HG02678 (cell line): ENCODE measurements at regions not wholly inside any gene's neighbourhood (a gene's known extent, or its start where the extent isn't known, plus 50 kb on each side); places are given as distances from the start of the nearest gene placed in this dataset.
"Not testable (repeated sequence)": the region's sequence is repeated elsewhere in the genome, so short reads cannot be mapped to it uniquely, and the experiment has no call there.

Experiments
- ATAC-seq: cut with Tn5 transposase; IDR thresholded peaks from one replicate; pipeline ENCODE4 v1.9.1; 2021; ENCODE audit warnings: mild to moderate bottlenecking, moderate library complexity; ENCODE audit not compliant: unreplicated experiment

GRCh38 chr3:139113231-139113992 is 68.7 kb upstream of the PRR23C start:
- no peak for ATAC-seq

GRCh38 chr3:139113993-139114375 is 69.3 kb upstream of the PRR23C start:
- ATAC-seq, result no peak

DNA sequence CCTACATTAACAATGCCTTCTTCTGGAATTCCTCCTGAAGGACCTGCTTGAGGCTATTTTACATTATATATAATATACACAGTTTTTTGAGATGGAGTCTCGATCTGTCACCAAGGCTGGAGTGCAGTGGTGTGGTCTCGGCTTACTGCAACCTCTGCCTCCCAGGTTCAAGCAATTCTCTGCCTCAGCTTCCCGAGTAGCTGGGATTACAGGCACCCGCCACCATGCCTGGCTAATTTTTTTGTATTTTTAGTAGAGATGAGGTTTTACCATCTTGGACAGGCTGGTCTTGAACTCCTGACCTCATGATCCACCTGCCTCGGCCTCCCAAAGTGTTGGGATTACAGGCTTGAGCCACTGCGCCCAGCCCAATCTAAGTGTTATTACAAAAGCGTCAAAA is 71.9 kb upstream of the PRR23C start:
- not testable (repeated sequence) for ATAC-seq

- no peak for ATAC-seq
These were observed 72.5 kb upstream of the PRR23C start for GRCh38 chr3:139117136-139117675.

- ATAC-seq, result no peak
These were observed 73.4 kb upstream of the PRR23C start for GRCh38 chr3:139117883-139118760.

- no peak for ATAC-seq
These were observed 74.1 kb upstream of the PRR23C start for GRCh38 chr3:139118835-139119234.

DNA sequence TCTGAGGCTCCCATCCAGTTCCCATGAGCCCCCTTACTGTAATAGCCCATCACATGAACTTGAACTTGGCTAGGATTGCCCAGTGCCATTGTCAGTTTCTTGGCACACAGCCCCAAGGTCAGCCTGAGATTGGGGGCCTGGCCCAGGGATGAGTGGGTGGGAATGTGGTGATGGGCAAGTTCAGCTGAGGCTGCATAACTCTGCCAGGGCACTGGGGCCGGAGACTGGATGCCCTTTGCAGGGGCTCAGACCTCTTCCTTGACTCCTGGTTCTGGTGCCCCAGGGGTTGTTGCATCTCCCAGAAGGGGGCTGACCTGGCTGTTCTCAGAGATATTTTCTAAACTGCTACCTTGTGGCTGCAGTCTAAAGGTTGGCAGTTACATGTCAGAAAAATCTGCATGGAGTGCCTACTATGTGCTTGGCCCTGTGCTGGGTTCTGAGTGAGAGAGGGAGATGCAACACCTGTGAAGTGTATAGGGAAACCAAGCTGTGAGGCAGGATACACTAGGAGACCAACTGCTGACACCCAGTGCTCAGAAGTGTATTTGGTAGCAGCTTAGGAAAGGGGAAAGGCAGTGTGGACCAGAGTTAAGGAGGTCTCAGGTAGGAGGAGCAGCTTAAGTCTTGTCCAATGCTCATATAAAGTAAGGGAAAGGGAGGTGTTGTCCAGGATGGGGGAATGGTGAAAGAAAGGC is 74.8 kb upstream of the PRR23C start:
- no peak for ATAC-seq

GRCh38 chr3:139120086-139121056 is 75.7 kb upstream of the PRR23C start:
- no peak for ATAC-seq

- no peak for ATAC-seq
These were observed 77.0 kb upstream of the PRR23C start for GRCh38 chr3:139121513-139122220.

GRCh38 chr3:139122221-139122581 is 77.5 kb upstream of the PRR23C start:
- no peak for ATAC-seq

GRCh38 chr3:139122612-139123011 is 77.9 kb upstream of the PRR23C start:
- no peak for ATAC-seq

DNA sequence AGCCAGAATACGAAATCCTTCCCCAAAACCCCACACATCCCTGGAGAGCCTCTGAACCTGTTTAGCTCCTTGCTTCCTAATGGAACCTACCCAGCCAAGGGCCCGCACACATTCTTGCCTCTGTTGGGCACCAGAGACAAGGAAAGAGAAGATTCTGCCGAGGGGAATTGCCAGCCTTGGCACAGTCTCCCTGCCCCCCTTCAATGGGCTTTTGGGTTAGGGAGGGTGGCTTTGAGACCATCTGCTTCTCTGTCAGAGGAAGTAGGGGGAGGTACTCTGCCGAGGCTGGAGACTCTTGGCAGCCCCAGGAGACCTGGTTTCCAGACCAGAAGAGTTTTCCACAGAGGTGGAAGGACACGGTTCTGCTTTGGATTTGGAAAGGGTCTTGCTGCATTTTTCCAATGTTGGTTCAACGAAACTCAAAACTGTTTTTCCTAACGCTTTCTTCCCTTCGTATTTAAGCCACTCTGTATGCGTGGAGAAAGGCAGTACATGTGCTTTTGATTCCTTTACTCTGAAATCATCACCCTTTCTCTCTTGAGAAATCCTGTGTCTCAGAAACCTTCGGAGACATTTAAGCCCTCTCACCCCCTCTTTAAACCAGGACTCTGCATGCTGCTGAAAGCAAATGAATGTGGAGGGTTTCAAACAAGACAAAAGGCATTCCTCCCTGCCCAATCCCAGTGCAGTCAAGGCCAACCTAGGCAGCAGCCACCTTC is 78.8 kb upstream of the PRR23C start:
- ATAC-seq, result no peak

DNA sequence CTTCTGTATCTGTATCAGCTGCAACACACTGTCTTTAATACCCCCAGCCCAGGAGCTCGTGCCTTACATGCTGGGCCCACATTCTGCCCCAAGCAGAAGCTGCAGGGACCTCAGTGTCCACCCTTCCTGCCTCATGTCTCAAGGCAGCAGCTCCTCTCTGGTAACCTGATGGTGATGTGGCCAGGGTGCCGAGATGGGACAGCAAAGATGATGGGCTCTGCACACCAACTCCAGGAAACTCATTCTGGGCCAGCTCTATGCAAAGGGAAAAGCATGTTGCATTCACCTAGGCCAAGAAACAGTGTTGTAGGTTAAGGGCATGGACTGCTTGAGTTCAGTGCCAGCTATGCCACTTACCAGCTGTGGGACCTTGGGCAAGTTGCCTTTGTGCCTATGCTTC is 79.5 kb upstream of the PRR23C start:
- no peak for ATAC-seq

- ATAC-seq, result no peak
These were observed 82.4 kb upstream of the PRR23C start for GRCh38 chr3:139127101-139127500.

DNA sequence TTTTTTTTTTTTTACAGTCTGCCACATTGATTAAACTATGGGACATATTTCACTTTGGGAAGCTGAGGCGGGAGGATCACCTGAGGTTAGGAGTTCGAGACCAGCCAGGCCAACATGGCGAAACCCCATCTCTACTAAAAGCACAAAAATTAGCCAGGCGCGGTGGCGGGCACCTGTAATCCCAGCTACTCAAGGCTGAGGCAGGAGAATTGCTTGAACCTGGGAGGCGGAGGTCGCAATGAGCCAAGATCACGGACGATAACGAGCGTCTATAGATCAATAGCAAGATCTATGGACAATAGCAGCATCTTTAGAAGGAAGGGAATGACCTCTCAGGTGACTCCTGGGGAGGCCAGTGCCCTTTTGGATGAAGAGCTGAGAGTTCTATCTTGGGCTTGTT is 82.9 kb upstream of the PRR23C start:
- ATAC-seq, result not testable (repeated sequence)

GRCh38 chr3:139128803-139129202 is 84.1 kb upstream of the PRR23C start:
- no peak for ATAC-seq

- ATAC-seq, result no peak
These were observed 85.2 kb upstream of the PRR23C start for GRCh38 chr3:139129892-139130291.

DNA sequence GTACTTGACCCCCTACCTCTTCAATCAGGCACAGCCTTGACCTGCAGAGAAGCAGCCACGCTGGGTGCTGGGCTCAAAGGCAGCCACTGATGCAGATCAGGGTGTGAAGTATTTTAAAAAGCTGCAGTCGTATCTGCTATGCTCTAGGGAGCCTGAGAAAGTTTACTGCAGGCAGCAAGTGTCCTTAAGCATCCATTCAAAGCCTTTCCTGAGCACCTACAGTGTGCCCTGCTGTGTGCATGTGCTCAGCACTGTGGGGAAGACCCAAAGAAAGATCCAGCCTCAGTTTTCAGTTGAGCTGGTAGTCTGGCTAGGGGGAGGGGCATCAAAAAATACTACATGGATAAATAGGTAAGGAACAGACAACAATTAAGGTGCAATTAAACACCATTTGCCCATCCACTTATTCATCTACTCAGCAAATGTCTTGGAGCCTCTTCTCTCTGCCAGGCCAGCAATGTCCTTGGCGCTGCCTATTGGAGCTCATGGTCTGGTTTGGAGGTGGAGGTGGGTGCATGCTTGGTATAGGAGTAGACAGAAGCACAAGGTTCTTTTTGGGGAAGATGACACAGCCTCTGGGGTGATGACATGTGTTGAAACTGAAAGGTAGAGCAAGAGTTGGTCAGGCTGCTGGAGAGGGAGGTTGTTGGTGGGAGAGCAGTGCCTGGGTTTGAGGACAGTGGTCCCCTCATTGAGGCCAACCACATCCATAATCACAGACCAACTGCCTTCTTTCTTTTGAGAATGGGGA is 85.9 kb upstream of the PRR23C start:
- ATAC-seq, result no peak
